ENCODE measurements at regions not wholly inside any gene's neighbourhood (a gene's known extent, or its start where the extent isn't known, plus 50 kb on each side); places are given as distances from the start of the nearest gene placed in this dataset.
A peak's percentile ranks its signal among the peaks of the same experiment; 100 is the strongest.

DNA sequence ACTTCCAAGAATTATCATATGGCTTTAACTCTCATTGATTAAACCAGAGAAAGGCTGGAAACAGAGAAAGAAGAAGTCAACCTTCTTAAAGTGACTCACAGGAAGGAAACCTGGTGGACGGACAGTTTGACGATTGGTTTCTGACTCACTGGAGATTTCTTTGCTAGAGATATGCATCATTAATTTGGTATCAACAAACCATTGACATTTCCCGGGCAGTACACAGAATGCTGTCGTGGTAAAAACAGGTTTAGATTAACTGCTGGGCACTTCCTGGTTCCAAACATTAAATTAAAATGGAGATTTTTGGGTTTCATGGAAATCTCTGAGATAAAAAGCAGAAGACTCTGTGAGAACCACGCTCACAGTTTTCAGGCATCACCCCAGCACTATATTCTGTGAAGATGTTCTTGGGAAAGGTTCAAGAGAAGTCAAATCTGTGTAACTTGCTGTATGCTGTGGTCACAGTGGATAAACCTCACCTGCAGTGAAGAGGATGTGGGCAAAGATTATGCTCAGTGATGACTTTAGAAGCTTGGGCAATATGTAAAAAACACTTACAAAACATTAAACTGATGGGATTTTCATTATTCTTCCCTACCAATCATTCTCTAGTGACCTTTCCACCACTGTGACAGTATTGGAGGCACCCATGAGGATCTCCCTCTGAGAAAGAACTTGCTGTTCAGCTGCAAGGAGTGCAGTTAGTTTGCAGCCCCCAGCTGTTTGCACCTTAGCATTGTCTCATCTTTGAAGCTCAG lies 61.1 kb upstream of the CD44 start:
- DNase-seq (ENCODE audit: low spot score), result peak; percentile 37

DNA sequence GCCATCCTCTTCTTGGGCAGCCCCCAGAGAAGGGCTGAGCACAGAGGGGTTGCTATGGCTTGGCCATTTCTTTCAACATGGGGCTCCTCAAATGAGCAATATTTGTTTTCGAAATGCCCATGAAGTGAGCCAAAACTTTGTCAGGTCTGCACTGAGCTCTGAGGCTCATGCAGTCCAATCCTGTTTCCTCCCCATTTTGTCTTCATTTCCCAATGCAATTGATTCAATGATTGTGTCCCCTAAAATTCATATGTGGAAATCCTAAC lies 60.6 kb upstream of the CD44 start:
- no peak for DNase-seq (ENCODE audit: low spot score)

DNA sequence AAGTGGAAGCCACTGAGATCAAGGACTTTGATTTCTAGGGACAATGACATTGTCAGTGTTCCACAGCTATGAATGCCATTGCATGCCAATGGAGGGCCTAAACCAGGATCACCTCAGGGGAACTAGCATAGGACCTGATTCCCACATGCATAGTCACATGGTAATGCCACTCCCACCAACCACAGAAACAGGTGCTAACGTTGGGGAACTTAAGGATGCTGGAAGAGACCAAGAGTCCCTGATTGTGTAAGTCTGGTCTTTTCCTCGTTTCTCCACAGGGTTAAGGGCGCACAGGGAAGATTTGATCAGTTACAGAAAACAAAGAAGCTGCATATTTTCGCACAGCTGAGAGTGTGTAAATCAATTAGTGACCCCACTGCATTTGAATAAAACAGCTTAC lies 59.4 kb upstream of the CD44 start:
- DNase-seq (ENCODE audit: low spot score), result no peak

DNA sequence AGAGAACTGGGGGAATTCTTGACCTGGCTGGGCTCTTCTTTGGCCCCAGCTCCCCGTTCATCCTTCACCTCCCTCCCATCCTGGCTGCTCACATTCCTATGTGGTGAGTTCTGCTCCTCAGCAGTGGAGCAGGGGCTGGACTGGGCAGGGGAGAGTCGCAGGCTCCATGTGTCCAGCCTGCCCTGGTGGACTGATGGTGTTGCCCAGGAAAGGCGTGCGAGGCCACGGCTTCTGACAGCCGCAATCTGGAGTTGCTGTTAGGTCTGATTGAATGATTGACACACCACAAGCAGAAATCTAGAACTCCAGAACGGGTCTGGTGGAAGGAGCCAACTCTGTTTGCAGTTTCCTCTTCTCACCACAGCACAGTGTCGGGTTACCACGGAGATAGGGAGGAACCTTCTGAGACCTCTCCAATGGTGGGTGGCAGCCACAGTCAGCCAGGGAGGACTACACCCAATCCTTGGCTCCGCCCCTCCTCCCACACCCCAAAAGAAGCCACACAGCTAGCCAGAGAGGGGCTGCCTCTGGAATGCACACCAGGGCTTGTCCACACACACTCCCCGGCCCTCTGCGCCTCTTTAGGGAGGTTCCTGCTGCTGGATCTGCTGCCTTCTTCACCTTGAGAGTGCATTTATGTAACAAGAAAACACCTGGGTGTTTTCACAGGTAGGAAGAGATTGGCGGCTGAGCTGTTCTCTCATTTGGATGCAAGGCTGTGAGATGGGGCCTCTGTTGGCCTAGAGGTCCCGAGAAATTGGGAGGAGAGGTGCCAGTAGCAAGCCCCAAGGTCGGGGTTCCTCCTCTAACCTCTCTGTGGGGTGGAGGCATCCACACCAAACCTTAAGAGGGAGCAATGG lies 56.4 kb upstream of the CD44 start:
- peak; percentile 86 for DNase-seq (ENCODE audit: low spot score)

DNA sequence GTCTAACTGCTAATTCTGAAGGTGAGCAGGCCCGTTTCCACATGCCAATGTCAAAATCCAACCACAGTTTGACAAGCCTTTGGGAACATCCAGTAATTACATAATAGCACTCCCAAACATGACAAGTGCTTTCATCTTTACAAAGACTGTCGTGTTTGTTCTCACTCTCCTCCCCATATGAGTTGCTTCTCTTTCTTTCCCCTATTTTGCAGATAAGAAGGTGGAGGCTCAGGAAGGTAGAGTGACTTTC lies 55.9 kb upstream of the CD44 start:
- DNase-seq (ENCODE audit: low spot score), result no peak

DNA sequence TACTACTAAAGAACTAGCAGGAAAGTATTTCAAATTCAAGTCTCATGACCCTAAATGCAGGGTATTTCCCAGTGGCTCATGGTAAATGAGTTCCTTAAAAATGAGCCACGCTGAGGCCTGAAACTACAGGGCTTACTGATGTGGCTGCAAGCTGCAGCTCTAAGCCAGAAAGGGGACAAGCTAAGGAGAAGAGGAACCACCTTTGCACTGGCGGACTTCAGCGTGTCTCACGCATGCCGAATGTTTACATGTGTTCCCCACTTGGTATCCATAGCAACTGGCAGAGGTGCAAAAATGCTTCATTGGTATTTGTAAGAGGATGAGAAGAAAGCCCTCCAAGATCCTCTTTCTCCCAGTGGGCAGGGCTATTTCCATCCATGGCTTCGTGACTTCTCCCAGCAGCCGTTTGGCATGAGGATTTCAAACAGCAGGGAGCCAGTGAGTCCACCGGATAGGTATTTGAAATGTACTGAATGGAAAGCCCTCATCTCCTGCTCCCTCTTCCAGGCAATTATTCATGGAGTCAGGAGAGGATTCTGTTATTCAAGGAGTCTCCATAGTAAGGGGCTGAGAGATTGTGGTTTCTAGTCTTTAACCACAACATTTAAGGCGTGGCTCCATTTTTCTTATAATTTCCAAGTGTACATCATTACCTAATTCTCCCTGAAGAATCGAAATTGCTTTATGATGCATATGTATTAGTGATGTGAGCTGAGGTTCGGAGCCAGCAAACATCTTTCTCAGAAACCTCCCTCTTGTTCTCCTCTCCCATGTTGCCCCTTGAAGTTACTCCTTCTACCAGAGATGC lies 55.3 kb upstream of the CD44 start:
- DNase-seq (ENCODE audit: low spot score), result peak; percentile 96

DNA sequence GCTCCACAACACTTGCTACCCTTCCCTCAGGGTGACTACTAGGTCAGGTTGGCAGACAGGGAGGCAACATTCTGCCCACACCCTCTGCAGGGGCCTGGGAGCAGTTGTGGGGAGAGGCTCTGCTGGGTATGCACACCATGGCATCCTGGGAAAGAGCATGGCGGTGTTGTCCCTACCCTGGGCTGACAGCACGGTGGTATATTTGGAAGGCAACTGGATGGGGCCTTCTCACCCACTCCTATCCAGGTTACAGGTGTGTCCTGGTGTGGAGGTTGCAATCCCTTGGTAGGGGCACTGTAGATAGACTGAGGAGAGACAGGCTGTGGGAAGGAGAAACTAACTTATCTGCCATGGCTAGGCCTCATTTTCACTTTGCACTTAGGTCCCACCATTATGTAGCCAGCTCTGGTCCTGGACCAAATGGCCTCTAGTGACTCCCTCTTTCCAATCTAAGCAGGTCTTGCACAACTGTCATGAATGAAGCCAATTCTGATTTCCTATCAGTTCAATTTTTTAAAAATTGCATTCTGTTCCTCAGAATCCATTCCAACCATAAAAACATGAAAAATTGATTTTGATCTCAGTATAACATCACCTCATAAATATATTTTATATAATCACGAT lies 54.0 kb upstream of the CD44 start:
- DNase-seq (ENCODE audit: low spot score), result no peak

DNA sequence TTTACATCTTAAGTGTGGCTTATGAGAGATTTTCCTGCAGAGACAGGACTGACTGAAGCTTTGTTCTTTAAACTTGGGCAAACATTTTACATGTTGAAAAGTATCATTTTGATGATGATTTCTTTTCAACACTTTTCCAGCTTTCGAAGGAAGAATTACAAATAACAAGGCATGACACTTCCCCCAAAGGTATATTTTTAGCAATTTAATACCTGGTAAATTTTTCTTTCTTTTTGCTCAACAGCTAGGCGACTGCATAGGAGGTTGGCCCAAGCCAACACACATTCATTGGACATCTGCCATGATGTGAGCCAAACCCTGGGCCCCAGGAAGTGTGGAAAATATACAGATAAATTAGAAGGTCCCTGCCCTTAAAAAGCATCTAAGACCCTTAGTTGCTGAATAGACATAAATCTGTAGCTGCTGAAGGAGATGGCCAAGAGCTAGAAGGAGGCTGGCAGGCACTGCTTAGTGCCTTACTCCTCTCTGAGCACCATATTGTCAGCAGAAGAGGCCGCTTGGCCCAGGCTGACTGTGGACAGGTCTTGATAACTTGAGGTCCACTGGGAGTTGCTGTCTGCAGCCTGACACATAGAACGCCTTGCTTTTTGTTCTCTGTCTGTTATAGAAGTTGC lies 53.3 kb upstream of the CD44 start:
- DNase-seq (ENCODE audit: low spot score), result no peak

DNA sequence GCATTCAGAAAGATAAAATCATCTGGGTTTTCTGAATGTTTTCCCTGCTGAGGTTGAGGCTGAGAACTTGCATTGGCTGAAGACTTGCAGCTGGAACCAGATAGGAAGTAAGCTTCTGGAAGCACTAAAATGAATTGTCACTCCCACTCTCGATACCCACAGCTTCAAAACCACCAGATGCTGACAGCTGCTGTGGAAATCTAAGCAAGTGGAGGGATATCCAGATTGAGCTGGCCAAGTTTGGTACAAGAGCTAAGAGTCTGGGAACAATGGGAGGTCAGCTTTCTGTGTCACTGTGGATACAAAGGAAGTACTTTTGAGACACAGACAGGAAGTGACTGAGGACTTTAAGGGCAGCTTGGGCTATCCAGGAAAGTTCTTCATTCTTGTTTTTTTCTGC lies 51.3 kb upstream of the CD44 start:
- no peak for DNase-seq (ENCODE audit: low spot score)

DNA sequence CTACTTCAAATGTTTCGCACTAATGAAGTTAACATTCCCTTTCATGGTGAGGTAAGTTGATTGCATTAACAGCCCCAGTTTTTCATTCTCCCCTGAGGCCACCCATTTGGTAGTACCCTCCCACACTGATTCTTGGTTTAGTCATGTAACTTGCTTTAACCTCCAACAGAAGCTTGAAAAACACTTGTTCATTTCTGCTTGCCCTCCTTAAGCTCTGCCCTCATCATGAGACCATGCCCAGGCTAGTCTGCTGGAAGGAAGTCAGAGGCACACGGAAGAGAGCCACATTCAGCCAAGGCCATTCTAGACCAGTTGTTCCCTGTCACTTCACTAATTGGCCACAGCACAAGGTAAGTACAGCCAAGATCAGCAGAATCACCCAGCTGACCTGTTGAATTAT lies 50.7 kb upstream of the CD44 start:
- DNase-seq (ENCODE audit: low spot score), result no peak

DNA sequence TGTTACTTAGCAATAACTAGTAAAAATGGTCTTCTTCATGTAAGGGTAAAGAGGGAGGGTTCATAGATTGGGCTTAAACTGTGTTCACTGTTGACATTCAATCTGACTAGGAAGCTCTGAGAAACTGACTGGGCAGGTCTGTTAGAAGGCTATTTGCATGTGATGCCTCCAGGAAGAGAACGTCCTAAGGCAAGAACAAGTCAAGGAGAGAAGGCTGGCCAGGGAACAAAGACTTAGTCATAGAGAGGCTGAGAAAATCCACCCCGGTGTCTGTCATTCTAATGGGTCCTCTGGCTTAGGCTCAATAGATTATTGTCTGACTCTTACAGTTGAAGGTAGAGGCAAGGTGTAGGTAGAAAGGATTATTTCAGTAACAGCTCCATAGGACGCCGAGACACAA lies 50.3 kb upstream of the CD44 start:
- no peak for DNase-seq (ENCODE audit: low spot score)

Measured in H4 (cell line).